Activated CD8-positive, alpha-beta T cell treated with anti-CD3 and anti-CD28 coated beads for 36 hours (primary cell): ENCODE measurements at regions not wholly inside any gene's neighbourhood (a gene's known extent, or its start where the extent isn't known, plus 50 kb on each side); places are given as distances from the start of the nearest gene placed in this dataset.

ENCODE experiments used
- ATAC-seq: fragments of 200-7000 bp; cut with Tn5 transposase; one replicate; pipeline ENCODE4 v1.10.0; 2021; ENCODE audit warnings: mild to moderate bottlenecking, moderate library complexity
- CTCF ChIA-PET: fragments of 350-600 bp; sonication (Branson Sonifier 250); formaldehyde crosslinking; loops from one replicate; lab custom pipeline; 2021; ENCODE audit warnings: antibody characterized with exemption; lab: Charles Lee
- POLR2A ChIA-PET: fragments of 350-600 bp; sonication (Branson Sonifier 250); formaldehyde crosslinking; loops from one replicate; lab custom pipeline; 2021; ENCODE audit warnings: antibody characterized with exemption; lab: Charles Lee
- DNase-seq: peaks from one replicate; pipeline ENCODE4 v3.0.0-alpha.2; 2020
- H3K27ac Mint-ChIP-seq: one replicate; pipeline ENCODE4 v1.8.0; 2021; ENCODE audit warnings: mild to moderate bottlenecking, mixed read lengths
- H3K27me3 Mint-ChIP-seq: one replicate; pipeline ENCODE4 v1.8.0; 2021; ENCODE audit warnings: mixed read lengths
- H3K36me3 Mint-ChIP-seq: one replicate; pipeline ENCODE4 v1.8.0; 2021; ENCODE audit warnings: low read depth, mixed read lengths
- H3K4me1 Mint-ChIP-seq: one replicate; pipeline ENCODE4 v1.8.0; 2021; ENCODE audit warnings: low read depth, mixed read lengths
- H3K4me3 Mint-ChIP-seq: one replicate; pipeline ENCODE4 v1.8.0; 2021; ENCODE audit warnings: mild to moderate bottlenecking, moderate library complexity, mixed read lengths
- H3K9me3 Mint-ChIP-seq: one replicate; pipeline ENCODE4 v1.8.0; 2021; ENCODE audit warnings: mixed read lengths
- intact Hi-C: fragments of 100-400 bp; cut with micrococcal nuclease; formaldehyde crosslinking; loops from one replicate; pipeline ENCODE4 v1.10.0; 2022
- TF ChIP-seq, protein P1 (sequence below): fragments of 200-600 bp; IDR thresholded peaks from one replicate; pipeline ENCODE4 v1.8.0; 2022; ENCODE audit warnings: antibody characterized with exemption, mild to moderate bottlenecking

DNA sequence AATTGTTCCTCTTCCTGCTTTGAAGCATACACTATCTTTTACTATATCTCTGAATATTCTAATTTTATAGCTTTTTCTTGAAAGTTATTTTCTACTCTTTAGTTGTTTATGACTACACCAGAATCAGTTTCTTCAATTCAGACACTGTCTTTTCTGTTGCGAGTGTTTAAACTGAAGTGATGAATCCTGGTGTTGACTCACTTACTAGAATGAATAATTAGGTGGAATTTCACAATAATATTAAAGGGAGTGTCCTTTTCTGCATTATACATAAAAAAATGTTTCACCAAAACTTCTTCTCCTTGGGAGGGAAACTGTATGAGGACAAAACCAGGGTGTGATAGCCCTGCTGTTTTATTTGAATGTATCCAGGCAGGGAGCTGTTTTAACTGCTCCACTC, 1383.1 kb downstream of the C4orf33 start:
- intact Hi-C loops = no loop called here

DNA sequence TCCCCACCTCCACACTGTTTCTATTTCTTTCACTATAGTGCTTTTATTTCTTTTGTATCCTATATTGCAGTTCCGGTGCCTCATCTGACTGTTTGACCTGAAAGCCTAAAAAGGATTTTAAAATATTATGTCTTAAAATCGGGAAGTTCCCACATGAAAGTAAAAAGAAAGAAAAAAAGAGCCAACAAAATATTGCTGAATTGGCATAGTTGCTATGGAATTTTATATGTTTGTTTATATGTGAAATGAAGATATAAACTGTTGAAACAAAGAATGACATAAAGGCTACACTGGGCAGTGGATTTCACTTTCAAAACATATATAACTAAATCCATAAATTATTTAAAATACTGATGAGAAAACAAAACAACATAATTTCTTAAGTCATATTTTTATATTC, 1383.7 kb downstream of the C4orf33 start:
- no peak overlapping the region for H3K27ac Mint-ChIP-seq
- CTCF ChIA-PET = no interaction called here
- H3K36me3 Mint-ChIP-seq = no peaks in the 10 kb centered on the region
- no peak for ATAC-seq
- peaks cover 6% of the 10 kb centered on the region for H3K9me3 Mint-ChIP-seq
- no peak overlapping the region for H3K4me3 Mint-ChIP-seq
- TF ChIP-seq, protein P1, sequence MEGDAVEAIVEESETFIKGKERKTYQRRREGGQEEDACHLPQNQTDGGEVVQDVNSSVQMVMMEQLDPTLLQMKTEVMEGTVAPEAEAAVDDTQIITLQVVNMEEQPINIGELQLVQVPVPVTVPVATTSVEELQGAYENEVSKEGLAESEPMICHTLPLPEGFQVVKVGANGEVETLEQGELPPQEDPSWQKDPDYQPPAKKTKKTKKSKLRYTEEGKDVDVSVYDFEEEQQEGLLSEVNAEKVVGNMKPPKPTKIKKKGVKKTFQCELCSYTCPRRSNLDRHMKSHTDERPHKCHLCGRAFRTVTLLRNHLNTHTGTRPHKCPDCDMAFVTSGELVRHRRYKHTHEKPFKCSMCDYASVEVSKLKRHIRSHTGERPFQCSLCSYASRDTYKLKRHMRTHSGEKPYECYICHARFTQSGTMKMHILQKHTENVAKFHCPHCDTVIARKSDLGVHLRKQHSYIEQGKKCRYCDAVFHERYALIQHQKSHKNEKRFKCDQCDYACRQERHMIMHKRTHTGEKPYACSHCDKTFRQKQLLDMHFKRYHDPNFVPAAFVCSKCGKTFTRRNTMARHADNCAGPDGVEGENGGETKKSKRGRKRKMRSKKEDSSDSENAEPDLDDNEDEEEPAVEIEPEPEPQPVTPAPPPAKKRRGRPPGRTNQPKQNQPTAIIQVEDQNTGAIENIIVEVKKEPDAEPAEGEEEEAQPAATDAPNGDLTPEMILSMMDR = no peak
- H3K4me1 Mint-ChIP-seq = no peaks in the 10 kb centered on the region
- intact Hi-C loops = no loop called here
- no peaks in the 10 kb centered on the region for H3K27me3 Mint-ChIP-seq
- DNase-seq = no peak
- POLR2A ChIA-PET = no interaction called here

More for the DNA sequence above, 1383.1 kb downstream of the C4orf33 start:
- H3K27me3 Mint-ChIP-seq = no peaks in the 10 kb centered on the region
- ChIA-PET POLR2A (no interaction called here), CTCF (no interaction called here)
- no peak for DNase-seq
- H3K4me1 Mint-ChIP-seq = no peaks in the 10 kb centered on the region
- H3K9me3 Mint-ChIP-seq = peaks cover 6% of the 10 kb centered on the region
- H3K4me3 Mint-ChIP-seq = no peak overlapping the region
- TF ChIP-seq, protein P1 = no peak
- H3K27ac Mint-ChIP-seq = no peak overlapping the region
- ATAC-seq = no peak
- H3K36me3 Mint-ChIP-seq = no peaks in the 10 kb centered on the region

DNA sequence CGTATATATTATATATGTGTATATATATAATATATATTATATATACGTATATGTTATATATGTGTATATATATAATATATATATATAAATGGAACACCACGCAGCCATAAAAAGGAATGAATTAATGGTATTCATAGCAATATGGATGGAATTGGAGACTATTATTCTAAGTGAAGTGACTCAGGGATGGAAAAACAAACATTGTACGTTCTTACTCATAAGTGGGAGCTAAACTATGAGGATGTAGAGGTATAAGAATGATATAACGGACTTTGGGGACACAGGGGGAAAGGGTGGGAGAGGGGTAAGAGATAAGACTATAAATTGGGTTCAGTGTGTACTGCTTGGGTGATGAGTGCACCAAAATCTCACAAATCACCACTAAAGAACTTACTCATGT, 1388.9 kb downstream of the C4orf33 start:
- Mint-ChIP-seq H3K4me1 (no peaks in the 10 kb centered on the region), H3K27me3 (no peaks in the 10 kb centered on the region), H3K27ac (no peak overlapping the region), H3K9me3 (peaks cover 6% of the 10 kb centered on the region), H3K36me3 (no peaks in the 10 kb centered on the region), H3K4me3 (no peak overlapping the region)
- TF ChIP-seq, protein P1 = no peak
- CTCF ChIA-PET = interaction anchor here (0.8 kb wide), 1 partner anchor 9 kb away, joined by 3 read pairs; no protein-coding TSS in a partner anchor
- ATAC-seq (no peak), DNase-seq (no peak)
- intact Hi-C loops = no loop called here
- POLR2A ChIA-PET = no interaction called here

DNA sequence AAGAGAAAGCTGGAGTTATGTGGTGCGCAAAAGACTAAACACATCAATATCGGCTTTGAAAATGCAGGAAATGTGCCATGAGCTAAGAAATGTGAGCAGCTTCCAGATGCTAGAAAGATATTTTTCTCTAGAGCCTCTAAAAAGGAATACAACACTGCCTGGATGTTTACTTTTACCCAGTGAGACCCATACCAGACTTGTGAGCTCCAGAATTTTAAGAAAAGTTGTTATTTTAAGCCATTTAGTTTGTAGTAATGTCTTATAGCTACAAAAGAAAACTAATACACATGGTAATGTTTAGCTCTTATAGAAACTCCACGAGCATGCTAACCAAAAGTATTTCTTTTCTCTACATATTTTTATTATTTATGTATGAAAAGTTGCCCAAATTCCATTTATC, 1389.4 kb downstream of the C4orf33 start:
- no peaks in the 10 kb centered on the region for H3K4me1 Mint-ChIP-seq
- intact Hi-C loops = no loop called here

DNA sequence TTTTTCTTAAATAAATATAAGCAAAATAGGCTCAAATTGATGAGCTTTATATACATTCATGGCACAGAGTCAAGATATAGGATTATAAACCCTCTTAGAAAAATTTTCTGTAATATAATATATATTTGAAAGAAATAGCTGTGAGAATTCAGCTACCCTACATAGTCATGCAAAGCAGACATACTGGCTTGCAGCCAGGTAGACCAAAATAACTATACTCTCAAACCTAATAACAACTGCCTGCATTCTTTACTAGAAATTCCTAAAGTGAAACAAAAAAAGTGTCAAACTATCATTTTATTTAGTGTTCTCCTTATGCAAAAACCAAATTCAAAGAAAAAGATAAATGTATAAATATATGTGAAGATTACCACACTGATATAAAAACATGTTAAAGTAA, 1390.2 kb downstream of the C4orf33 start:
- DNase-seq (no peak), ATAC-seq (no peak)
- Mint-ChIP-seq H3K27me3 (no peaks in the 10 kb centered on the region), H3K9me3 (peaks cover 4% of the 10 kb centered on the region), H3K4me3 (no peak overlapping the region), H3K36me3 (no peaks in the 10 kb centered on the region), H3K27ac (no peak overlapping the region), H3K4me1 (no peaks in the 10 kb centered on the region)
- ChIA-PET POLR2A (no interaction called here), CTCF (no interaction called here)
- intact Hi-C loops = no loop called here
- TF ChIP-seq, protein P1 = no peak

More for the DNA sequence above, 1389.4 kb downstream of the C4orf33 start:
- ChIA-PET POLR2A (no interaction called here), CTCF (interaction anchor here (0.8 kb wide), 1 partner anchor 9 kb away, joined by 3 read pairs; no protein-coding TSS in a partner anchor)
- TF ChIP-seq, protein P1 = no peak
- peaks cover 6% of the 10 kb centered on the region for H3K9me3 Mint-ChIP-seq
- DNase-seq (no peak), ATAC-seq (no peak)
- no peaks in the 10 kb centered on the region for H3K27me3 Mint-ChIP-seq
- H3K27ac Mint-ChIP-seq = no peak overlapping the region
- H3K36me3 Mint-ChIP-seq = no peaks in the 10 kb centered on the region
- H3K4me3 Mint-ChIP-seq = no peak overlapping the region
